HG03066 (cell line): ENCODE measurements at regions not wholly inside any gene's neighbourhood (a gene's known extent, or its start where the extent isn't known, plus 50 kb on each side); places are given as distances from the start of the nearest gene placed in this dataset.

Source experiments
- ATAC-seq: cut with Tn5 transposase; IDR thresholded peaks from one replicate; pipeline ENCODE4 v1.9.1; 2021; ENCODE audit warnings: low read depth; ENCODE audit not compliant: unreplicated experiment

DNA sequence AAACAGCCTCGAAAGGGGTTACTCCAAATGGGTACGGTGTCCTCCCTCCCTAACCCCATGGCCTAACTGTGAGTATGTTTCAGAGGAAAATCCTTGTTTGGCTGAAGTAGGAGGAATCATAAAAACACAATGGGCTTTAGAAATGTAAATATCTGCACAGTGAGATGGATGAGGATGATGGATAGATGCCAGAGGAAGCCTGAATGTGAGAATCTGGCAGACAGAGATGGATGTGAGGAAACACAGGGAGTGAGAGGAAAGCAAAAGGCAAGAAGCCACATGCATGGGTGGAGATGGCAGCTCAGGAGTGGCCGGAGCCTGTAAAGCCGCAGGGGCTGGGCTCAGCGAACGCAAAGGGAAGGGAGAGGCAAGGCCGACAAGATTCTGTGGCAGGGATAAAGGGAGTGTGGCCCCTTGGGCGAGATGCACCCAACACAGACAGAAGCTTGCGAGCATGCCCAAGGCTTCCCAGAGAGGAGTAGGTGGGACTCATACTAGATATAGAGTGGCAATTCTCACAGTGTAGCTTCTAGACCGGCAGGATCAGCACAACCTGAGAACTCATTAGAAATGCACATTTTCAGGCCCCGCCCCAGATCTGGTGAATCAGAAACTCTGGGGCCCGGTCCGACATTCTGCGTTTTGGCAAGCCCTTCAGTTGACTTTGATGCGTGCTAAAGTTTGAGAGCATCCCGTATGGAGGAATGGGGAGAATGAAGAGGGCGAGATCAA, 237.3 kb upstream of the CADM1 start:
- no peak for ATAC-seq

DNA sequence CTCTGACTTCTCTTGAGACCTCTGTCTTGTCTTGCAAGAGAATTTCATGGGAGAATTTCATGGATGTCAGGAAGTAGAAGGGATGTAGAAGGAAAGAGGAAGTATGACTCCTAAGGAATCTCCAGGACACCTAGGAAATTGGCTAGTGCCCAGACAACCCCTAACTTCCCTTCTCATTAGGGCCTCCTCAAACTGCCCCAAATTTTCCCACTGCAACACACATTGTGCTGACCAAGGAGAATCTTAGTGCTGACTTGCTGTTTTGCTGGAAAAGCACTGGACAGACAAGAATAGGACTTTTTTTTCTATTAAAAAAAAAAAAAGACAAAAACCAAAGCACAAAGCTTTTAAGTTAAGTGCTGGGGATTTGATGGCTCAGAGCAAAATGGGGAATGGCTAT, 236.1 kb upstream of the CADM1 start:
- no peak for ATAC-seq

DNA sequence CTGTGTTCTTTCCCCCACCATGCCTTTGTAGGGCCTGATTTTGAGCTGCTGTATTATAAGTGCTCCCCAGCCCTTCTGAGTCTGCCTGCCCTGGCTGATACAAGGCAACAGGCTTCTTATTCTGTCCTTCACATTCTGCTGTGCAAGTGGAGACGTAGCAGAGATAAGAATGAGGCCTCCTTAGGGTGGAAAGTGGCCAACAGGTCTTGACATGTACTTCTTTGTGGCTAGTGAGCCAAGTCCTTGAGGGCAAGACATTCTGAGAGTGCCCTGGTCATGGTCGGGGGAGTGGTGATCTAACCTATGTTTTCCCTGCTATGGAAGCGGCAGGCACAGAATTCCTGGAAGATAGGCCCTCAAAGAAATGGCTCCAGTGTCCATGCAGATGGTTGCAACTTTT, 235.7 kb upstream of the CADM1 start:
- no peak for ATAC-seq

DNA sequence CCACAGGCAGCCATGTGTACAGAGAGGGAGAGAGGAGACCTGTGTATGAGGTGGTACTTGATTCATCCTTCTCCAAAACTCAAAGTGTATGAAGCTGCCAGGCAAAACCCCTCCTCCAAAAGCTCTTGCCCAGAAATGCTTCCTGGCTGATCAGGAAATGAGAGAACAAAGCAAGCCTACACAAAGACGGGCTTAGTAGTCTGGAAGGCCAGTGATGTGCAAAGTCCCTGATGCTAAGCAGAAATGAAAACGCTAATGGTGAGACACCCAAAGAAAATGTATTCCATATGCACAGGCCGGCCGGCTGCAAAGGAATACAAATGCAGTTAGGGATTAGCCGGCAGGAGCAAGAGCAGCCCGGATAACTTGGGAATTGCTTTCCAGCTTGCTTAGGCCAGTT, 234.9 kb upstream of the CADM1 start:
- ATAC-seq: no peak

- no peak for ATAC-seq
These were observed 233.7 kb upstream of the CADM1 start for GRCh38 chr11:115737875-115738274.

DNA sequence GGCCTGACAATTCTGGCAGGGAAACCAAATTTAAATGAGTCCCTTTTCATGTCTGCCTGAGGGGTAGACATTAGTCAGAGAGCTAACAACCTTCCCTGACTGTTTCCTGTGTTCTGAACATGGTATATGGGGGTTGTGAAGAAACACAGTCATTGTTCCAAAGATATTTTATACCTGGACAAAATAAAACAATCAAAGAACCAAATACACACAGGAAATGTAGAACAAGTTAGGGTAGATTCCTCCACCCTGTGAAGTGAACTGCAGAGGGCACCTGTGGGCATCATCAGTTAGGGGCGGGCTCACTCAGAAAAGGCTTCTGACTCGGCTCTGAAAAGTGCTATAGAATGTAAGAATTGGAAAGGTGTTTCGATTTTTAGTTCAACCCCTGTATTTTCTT, 231.9 kb upstream of the CADM1 start:
- no peak for ATAC-seq

DNA sequence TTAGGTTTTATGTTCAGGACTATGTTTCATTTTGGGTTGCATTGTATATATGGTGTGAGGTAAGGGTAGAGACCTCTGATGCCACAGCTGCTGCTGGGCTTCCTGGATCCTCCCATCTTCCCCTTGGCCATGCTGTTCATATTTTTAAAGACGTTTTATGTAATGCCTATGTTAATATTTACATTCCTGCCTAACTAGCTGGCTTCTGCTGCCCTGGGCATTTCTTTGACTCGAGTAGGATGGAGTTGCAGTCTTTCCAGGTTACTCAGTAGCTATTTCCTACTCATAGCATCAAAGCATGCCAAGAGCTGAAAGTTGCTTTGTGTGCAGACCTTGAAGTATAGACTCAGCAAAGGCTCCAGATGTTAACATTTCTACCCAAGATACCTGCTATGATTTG, 220.5 kb upstream of the CADM1 start:
- ATAC-seq: no peak

GRCh38 chr11:115722711-115723110, 218.5 kb upstream of the CADM1 start:
- no peak for ATAC-seq

DNA sequence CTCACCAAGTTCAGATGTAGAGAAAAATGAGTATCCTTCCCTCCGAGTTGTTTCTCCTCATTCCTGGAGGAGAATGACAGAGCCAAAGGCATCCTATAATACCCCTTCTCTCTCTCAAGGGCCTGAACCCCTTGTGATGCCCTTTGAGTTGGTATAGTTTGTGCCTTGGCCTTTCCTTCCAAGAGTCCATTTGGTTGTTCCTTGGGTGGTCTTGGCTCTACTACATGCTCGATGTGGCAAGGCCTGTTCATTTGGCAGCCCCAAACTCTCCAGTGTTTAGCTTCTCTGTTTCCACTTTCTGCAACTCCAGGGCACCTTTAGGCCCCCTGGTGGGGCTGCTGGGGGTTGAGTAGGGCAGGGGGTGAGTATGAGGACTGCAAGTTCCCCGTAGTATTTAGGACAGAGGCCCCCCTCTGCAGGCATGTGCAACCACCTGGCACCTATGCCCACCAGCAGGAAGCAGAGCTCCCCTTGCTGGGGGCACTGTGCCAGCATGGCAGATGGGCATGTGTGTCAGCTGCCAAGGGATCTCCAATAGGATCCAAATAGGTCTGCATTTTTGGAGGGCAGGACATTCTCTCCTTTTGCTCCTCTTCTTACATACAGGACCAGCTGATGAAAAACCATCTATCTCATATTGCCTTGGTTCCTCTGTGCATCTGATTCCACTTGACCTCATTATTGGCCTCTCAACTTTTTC, 217.2 kb upstream of the CADM1 start:
- ATAC-seq: no peak

DNA sequence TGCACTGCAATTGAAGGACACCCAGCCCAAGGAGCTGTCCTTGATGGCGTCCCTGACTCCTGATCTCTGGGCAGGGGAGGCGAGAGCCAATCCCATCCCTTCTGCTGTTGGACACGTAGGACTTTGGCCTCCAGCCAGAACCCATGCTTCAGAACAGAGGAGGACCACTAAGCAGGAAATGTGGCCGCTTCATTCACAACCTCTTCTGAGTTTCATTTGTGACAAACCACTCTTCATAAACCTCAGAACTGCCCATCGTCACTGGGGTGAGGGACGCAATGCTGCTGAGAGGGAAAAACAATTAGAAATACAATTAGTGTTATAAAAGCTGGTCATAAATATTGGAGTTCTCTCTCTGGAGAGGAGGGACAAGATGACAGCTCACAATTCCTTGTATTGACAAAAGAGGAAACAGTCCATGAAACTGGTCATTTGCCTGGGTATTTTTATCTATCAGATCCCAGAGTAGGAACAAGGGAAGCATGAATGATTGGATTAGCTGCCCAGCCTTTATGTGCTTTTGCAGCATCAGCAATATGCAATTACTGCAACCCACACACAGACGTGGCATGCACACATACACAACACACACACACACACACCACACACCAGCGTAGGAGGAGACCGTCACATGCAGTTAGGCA, 216.5 kb upstream of the CADM1 start:
- ATAC-seq: no peak

DNA sequence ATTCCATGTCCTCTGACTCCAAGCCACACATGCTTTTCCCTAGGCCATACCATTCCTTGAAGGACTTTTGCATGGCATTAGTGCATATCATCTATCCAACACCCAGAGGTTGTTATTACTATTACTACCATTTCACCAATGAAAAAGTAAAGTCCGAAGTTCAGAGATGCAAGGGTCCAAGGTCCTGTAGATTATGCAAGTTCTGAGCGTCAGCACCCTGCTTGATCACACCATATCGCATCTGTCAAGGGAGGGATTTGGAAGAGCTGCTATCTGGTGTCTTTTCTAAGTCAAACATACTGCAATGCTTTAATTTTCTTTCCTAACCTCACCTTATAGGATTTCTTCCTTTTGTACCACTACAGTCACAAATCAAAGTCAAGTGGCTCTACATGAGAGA, 214.7 kb upstream of the CADM1 start:
- ATAC-seq: no peak

DNA sequence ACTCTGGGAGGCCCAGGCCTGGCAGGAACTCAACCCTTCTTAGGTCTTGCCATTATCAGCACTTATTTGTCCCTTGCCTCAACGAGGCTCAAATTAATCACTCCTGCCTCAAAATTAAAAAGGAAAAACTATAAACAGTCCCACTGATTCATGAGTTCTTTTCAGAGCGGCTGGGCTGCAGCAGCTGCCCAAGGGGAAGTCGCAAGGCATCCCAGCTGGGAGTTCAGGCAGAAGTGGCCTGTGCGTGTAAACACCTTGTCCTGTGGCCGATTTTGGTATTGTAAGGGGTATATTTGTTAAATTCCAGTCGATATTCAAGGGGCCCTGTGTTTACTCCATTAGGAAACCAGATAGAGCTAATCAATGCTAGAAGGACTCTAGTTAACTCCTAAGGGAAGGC, 213.9 kb upstream of the CADM1 start:
- ATAC-seq: no peak

- no peak for ATAC-seq
These were observed 212.7 kb upstream of the CADM1 start for GRCh38 chr11:115716601-115717529.

- ATAC-seq: no peak
These were observed 211.9 kb upstream of the CADM1 start for GRCh38 chr11:115716080-115716479.

GRCh38 chr11:115715251-115715770, 211.1 kb upstream of the CADM1 start:
- ATAC-seq: no peak

DNA sequence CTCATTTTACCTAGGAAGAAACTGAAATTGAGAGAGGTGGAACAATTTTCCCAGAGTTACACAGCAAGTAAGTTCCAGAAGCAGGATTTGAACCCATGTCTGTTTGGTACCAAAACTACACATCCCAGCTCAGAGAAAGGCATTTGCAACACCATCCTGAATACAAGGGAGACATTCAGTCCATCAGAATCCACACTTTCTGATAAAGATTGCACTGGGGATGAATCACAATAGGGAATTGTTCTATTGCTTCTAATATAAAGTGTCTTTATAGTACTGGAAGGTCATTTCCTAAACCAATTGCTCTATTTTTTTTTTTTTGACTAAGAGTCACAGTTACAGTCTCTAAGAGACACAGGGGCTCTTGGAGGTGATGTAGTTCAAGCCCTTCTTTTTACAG, 208.1 kb upstream of the CADM1 start:
- no peak for ATAC-seq

GRCh38 chr11:115710980-115711379, 206.8 kb upstream of the CADM1 start:
- ATAC-seq: no peak

DNA sequence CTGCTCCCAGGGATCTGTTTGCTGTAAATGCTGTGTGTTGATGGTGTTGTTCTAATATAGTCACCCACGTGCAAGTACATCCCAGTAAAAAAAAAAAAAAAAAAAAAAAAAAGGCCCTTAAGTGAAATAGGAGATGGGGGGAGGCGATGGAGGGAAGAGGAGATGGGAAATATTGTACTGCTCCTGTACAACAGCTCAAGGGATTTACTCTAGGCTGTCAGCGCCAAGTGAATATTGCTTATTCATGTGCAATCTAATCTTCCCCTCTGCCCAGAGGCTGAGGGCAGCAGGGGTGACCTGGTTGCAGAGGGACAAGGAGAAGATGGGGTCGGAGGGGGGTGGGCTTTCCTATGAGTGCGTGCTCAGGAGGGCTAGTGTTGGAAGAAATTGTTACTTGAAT, 206.2 kb upstream of the CADM1 start:
- ATAC-seq: no peak

- no peak for ATAC-seq
These were observed 205.1 kb upstream of the CADM1 start for GRCh38 chr11:115709297-115709696.

DNA sequence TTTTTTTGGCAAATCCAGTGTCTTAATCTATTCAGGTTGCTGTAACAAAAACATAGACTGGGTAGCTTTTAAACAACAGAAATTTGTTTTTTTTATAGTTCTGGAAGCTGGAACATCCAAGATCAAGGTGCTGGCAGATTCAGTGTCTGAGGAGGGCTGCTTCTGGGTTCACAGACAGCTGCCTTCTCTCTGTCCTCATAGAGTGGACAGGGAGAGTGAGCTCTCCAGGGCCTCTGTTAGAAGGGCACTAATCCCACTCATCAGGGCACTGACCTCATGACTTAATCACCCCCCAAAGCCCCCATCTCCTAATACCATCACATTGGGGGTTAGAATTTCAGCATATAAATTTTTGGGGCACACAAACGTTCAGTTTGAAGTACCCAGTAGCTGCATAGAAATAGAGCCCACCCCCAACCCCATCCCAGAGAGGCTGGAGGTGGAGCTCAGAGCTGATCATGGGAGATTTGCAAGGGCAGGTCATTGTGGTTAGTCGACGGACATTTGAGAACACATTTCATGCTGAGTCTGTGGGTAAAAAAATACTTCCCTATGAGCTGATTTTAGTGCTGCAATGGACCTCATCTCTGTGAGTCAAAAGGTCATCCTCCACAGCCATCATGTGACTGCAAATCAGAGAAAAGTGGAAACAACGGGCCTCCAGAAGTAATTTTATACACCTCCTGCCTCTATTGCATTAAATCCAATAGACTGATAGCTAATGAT, 203.1 kb upstream of the CADM1 start:
- ATAC-seq: no peak
